Hepatocyte (in vitro differentiated cells): ENCODE measurements at regions not wholly inside any gene's neighbourhood (a gene's known extent, or its start where the extent isn't known, plus 50 kb on each side); places are given as distances from the start of the nearest gene placed in this dataset.

ENCODE experiments used
- CTCF ChIP-seq: fragments of 200-600 bp; sonication (generic); IDR thresholded peaks from 2 replicates; pipeline ENCODE4 v1.5.1; 2016; ENCODE audit warnings: antibody characterized with exemption, mild to moderate bottlenecking; ENCODE audit not compliant: poor library complexity
- EZH2 ChIP-seq: fragments of 200-600 bp; sonication (generic); IDR thresholded peaks from 2 replicates; pipeline ENCODE4 v1.6.1; 2016; ENCODE audit warnings: antibody characterized with exemption, mild to moderate bottlenecking, borderline replicate concordance

DNA sequence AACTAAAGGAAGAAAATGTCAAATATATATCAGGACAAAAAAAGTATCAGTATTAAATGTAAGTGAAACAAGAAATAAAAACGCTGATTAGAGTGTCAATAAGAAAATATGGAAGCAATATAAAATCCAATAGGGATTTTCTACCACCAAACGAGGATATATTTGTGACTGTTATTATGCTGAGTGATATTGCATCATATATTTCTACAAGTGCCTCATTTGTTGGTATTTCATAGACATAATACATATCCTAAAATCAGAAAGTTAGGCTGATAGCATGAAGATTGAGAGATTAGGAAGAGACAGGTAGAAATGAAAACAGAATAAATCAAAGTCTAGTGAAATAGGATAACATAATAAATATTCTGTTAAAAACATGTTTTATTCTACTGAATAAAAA is 429.2 kb upstream of the IRAK1BP1 start:
- TF ChIP-seq EZH2 = no peak
- no peak for TF ChIP-seq CTCF
